NCI-H2171 treated with DMSO at 0.1 percent for 48 hours (cell line): ENCODE measurements at regions not wholly inside any gene's neighbourhood (a gene's known extent, or its start where the extent isn't known, plus 50 kb on each side); places are given as distances from the start of the nearest gene placed in this dataset.
"Not testable (repeated sequence)": the region's sequence is repeated elsewhere in the genome, so short reads cannot be mapped to it uniquely, and the experiment has no call there.

ENCODE experiments used
- DNase-seq: peaks from one replicate; lab custom pipeline; 2025; lab: John Stamatoyannopoulos, UW

GRCh38 chr2:111251711-111252110 is 131.0 kb downstream of the BCL2L11 start:
- DNase-seq, result no peak

- DNase-seq, result no peak
These were observed 131.7 kb downstream of the BCL2L11 start for GRCh38 chr2:111252436-111252835.

- not testable (repeated sequence) for DNase-seq
These were observed 134.2 kb downstream of the BCL2L11 start for GRCh38 chr2:111254916-111255315.

- not testable (repeated sequence) for DNase-seq
These were observed 135.9 kb downstream of the BCL2L11 start for GRCh38 chr2:111256628-111257027.

- DNase-seq, result not testable (repeated sequence)
These were observed 136.9 kb downstream of the BCL2L11 start for GRCh38 chr2:111257607-111258006.

GRCh38 chr2:111258318-111258717 is 137.6 kb downstream of the BCL2L11 start:
- DNase-seq, result not testable (repeated sequence)

GRCh38 chr2:111262627-111263379 is 142.1 kb downstream of the BCL2L11 start:
- not testable (repeated sequence) for DNase-seq

GRCh38 chr2:111263380-111264017 is 142.8 kb downstream of the BCL2L11 start:
- DNase-seq, result not testable (repeated sequence)

- not testable (repeated sequence) for DNase-seq
These were observed 144.2 kb downstream of the BCL2L11 start for GRCh38 chr2:111264956-111265355.

- DNase-seq, result not testable (repeated sequence)
These were observed 145.8 kb downstream of the BCL2L11 start for GRCh38 chr2:111266556-111266955.

- not testable (repeated sequence) for DNase-seq
These were observed 146.3 kb downstream of the BCL2L11 start for GRCh38 chr2:111267038-111267437.

GRCh38 chr2:111269761-111270323 is 149.1 kb downstream of the BCL2L11 start:
- not testable (repeated sequence) for DNase-seq

GRCh38 chr2:111270569-111270968 is 149.9 kb downstream of the BCL2L11 start:
- DNase-seq, result not testable (repeated sequence)

GRCh38 chr2:111271647-111272304 is 151.1 kb downstream of the BCL2L11 start:
- DNase-seq, result not testable (repeated sequence)

GRCh38 chr2:111273007-111273406 is 152.3 kb downstream of the BCL2L11 start:
- DNase-seq, result not testable (repeated sequence)

GRCh38 chr2:111275047-111275853 is 154.5 kb downstream of the BCL2L11 start:
- DNase-seq, result not testable (repeated sequence)

GRCh38 chr2:111275854-111276171 is 155.1 kb downstream of the BCL2L11 start:
- not testable (repeated sequence) for DNase-seq

GRCh38 chr2:111278133-111278532 is 157.4 kb downstream of the BCL2L11 start:
- not testable (repeated sequence) for DNase-seq

- not testable (repeated sequence) for DNase-seq
These were observed 160.1 kb downstream of the BCL2L11 start for GRCh38 chr2:111280709-111281286.

- not testable (repeated sequence) for DNase-seq
These were observed 161.4 kb downstream of the BCL2L11 start for GRCh38 chr2:111282162-111282561.
